ENCODE measurements at regions not wholly inside any gene's neighbourhood (a gene's known extent, or its start where the extent isn't known, plus 50 kb on each side); places are given as distances from the start of the nearest gene placed in this dataset.

- TF ChIP-seq EZH2 (IDR thresholded peaks at IDR 0.05) (no peak), POLR2AphosphoS5 (IDR thresholded peaks at IDR 0.05; ENCODE audit: borderline replicate concordance, low read depth, low read length) (no peak), FOXP2 (optimal IDR thresholded peaks at IDR 0.05; ENCODE audit: control extremely low read depth, extremely low read length, insufficient read depth) (no peak)
- DNase-seq (ENCODE audit: low read depth, low spot score), result no peak
- Histone ChIP-seq H3K9me3 (ENCODE audit: low read depth, low read length) (no peaks in the 10 kb centered on the region), H3K36me3 (ENCODE audit: insufficient read depth, low read length) (no peaks in the 10 kb centered on the region), H3K4me3 (no peak overlapping the region), H3K27ac (no peak overlapping the region), H3K9ac (ENCODE audit: insufficient read length) (no peak overlapping the region)
Observed at GRCh38 chr9:80426992-80427391, 855.2 kb downstream of the TLE4 start.

- no peak for TF ChIP-seq POLR2AphosphoS5 (IDR thresholded peaks at IDR 0.05; ENCODE audit: borderline replicate concordance, low read depth, low read length)
- DNase-seq (ENCODE audit: low read depth, low spot score), result no peak
- Histone ChIP-seq H3K27ac (no peak overlapping the region), H3K9ac (ENCODE audit: insufficient read length) (no peak overlapping the region), H3K36me3 (ENCODE audit: insufficient read depth, low read length) (no peaks in the 10 kb centered on the region), H3K4me3 (no peak overlapping the region), H3K9me3 (ENCODE audit: low read depth, low read length) (no peaks in the 10 kb centered on the region)
Observed at GRCh38 chr9:80417211-80417773, 845.5 kb downstream of the TLE4 start.

DNA sequence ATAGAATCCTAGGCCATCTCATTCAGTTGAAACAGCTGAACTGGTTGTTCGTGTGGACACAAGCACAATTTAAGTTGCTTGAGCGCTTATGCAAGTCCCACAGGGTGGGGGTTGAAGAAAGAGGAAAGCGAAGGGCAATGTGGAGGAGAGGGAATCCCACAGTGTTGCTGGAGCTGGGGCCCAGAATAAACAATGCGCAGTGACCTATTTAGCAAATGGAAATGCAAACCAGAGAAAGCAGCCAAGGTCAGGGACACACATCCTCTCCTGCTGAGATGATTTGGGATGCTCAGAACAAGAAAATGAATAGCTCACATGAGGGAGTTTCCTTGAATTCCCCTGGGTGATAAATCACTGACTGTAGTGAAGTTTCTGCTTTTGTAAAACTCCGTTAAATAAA is 838.3 kb downstream of the TLE4 start:
- DNase-seq (ENCODE audit: low read depth, low spot score), result no peak
- Histone ChIP-seq H3K9me3 (ENCODE audit: low read depth, low read length) (no peaks in the 10 kb centered on the region), H3K9ac (ENCODE audit: insufficient read length) (no peak overlapping the region), H3K36me3 (ENCODE audit: insufficient read depth, low read length) (no peaks in the 10 kb centered on the region), H3K27ac (no peak overlapping the region), H3K4me3 (no peak overlapping the region)
- no peak for TF ChIP-seq EZH2 (IDR thresholded peaks at IDR 0.05)
- no peak for TF ChIP-seq POLR2AphosphoS5 (IDR thresholded peaks at IDR 0.05; ENCODE audit: borderline replicate concordance, low read depth, low read length)
- TF ChIP-seq FOXP2 (optimal IDR thresholded peaks at IDR 0.05; ENCODE audit: control extremely low read depth, extremely low read length, insufficient read depth), result no peak

DNA sequence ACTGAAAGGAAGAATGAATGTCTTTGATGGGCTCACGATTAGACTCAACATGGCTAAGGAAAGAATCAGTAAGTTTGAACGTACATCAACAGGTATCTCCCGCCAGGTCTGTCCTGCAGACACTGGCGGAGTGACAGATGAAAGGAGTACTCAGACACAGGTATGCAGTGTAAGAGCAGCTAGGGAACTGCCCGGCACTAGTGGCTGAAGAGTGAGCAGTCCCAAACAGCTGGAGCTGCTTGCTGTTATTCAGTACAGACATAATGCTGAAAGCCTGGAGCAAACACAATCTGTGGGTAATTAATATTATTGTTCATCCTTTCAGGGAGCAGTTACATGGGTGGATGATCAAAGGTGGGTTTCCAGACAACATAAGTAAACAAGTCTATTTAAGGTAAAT is 835.5 kb downstream of the TLE4 start:
- no peak overlapping the region for H3K9ac ChIP-seq (ENCODE audit: insufficient read length)
- no peaks in the 10 kb centered on the region for H3K9me3 ChIP-seq (ENCODE audit: low read depth, low read length)
- no peak for TF ChIP-seq POLR2AphosphoS5 (IDR thresholded peaks at IDR 0.05; ENCODE audit: borderline replicate concordance, low read depth, low read length)
- no peak for TF ChIP-seq FOXP2 (optimal IDR thresholded peaks at IDR 0.05; ENCODE audit: control extremely low read depth, extremely low read length, insufficient read depth)
- no peak for TF ChIP-seq EZH2 (IDR thresholded peaks at IDR 0.05)
- no peak overlapping the region for H3K27ac ChIP-seq
- H3K4me3 ChIP-seq, result no peak overlapping the region
- no peak for DNase-seq (ENCODE audit: low read depth, low spot score)
- no peaks in the 10 kb centered on the region for H3K36me3 ChIP-seq (ENCODE audit: insufficient read depth, low read length)

GRCh38 chr9:80401243-80401642 is 829.5 kb downstream of the TLE4 start:
- H3K4me3 ChIP-seq, result no peak overlapping the region
- no peak overlapping the region for H3K9ac ChIP-seq (ENCODE audit: insufficient read length)
- H3K36me3 ChIP-seq (ENCODE audit: insufficient read depth, low read length), result no peaks in the 10 kb centered on the region
- no peak for DNase-seq (ENCODE audit: low read depth, low spot score)
- no peaks in the 10 kb centered on the region for H3K9me3 ChIP-seq (ENCODE audit: low read depth, low read length)
- H3K27ac ChIP-seq, result no peak overlapping the region
- TF ChIP-seq EZH2 (IDR thresholded peaks at IDR 0.05), result no peak
- no peak for TF ChIP-seq FOXP2 (optimal IDR thresholded peaks at IDR 0.05; ENCODE audit: control extremely low read depth, extremely low read length, insufficient read depth)
- no peak for TF ChIP-seq POLR2AphosphoS5 (IDR thresholded peaks at IDR 0.05; ENCODE audit: borderline replicate concordance, low read depth, low read length)

GRCh38 chr9:80400624-80401230 is 829.0 kb downstream of the TLE4 start:
- Histone ChIP-seq H3K9ac (ENCODE audit: insufficient read length) (no peak overlapping the region), H3K36me3 (ENCODE audit: insufficient read depth, low read length) (no peaks in the 10 kb centered on the region), H3K27ac (no peak overlapping the region), H3K4me3 (no peak overlapping the region), H3K9me3 (ENCODE audit: low read depth, low read length) (no peaks in the 10 kb centered on the region)
- TF ChIP-seq POLR2AphosphoS5 (IDR thresholded peaks at IDR 0.05; ENCODE audit: borderline replicate concordance, low read depth, low read length) (no peak), EZH2 (IDR thresholded peaks at IDR 0.05) (no peak), FOXP2 (optimal IDR thresholded peaks at IDR 0.05; ENCODE audit: control extremely low read depth, extremely low read length, insufficient read depth) (no peak)
- DNase-seq (ENCODE audit: low read depth, low spot score), result no peak

DNA sequence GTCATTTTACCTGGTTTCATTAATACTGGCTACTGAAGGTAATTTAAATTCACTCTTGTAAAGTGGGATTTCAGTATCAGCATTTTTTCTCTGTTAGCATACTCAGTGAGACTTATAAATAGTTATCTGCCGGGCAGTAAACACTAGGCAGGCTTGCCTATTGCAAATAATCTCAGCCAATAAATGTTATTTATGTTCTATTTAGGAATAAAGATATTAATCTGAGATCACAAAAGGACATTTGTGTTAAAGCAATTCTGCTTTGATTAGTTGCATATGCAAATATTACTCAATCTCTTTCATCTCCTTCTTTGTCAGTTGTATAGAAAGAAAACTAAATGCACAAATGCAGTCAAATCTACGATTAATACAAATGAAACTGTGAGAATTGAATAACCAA is 827.8 kb downstream of the TLE4 start:
- Histone ChIP-seq H3K9ac (ENCODE audit: insufficient read length) (no peak overlapping the region), H3K27ac (no peak overlapping the region), H3K4me3 (no peak overlapping the region), H3K36me3 (ENCODE audit: insufficient read depth, low read length) (no peaks in the 10 kb centered on the region), H3K9me3 (ENCODE audit: low read depth, low read length) (no peaks in the 10 kb centered on the region)
- TF ChIP-seq FOXP2 (optimal IDR thresholded peaks at IDR 0.05; ENCODE audit: control extremely low read depth, extremely low read length, insufficient read depth), result no peak
- TF ChIP-seq POLR2AphosphoS5 (IDR thresholded peaks at IDR 0.05; ENCODE audit: borderline replicate concordance, low read depth, low read length), result no peak
- no peak for TF ChIP-seq EZH2 (IDR thresholded peaks at IDR 0.05)
- DNase-seq (ENCODE audit: low read depth, low spot score), result no peak

DNA sequence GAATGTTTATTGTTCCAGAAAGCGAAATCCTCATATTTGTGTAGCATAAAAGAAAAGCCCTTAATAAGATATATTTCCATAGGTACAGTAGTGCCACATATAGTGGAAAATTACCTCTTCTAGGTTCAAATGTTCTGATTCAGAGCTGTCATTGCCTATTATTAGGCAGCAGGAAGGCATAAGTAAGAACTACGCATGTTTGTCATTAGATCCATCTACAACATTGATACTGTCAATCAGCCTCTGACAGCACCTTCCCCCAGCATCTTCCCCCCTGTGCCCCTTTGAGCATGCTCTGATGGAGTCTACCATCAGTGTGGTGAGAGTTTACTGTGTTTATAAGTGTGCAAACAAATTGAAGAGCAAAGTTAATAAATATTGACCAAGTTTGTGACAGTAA is 816.1 kb downstream of the TLE4 start:
- TF ChIP-seq EZH2 (IDR thresholded peaks at IDR 0.05) (no peak), FOXP2 (optimal IDR thresholded peaks at IDR 0.05; ENCODE audit: control extremely low read depth, extremely low read length, insufficient read depth) (no peak)
- Histone ChIP-seq H3K9ac (ENCODE audit: insufficient read length) (no peak overlapping the region), H3K36me3 (ENCODE audit: insufficient read depth, low read length) (no peaks in the 10 kb centered on the region), H3K4me3 (no peak overlapping the region), H3K9me3 (ENCODE audit: low read depth, low read length) (no peaks in the 10 kb centered on the region), H3K27ac (no peak overlapping the region)
- no peak for DNase-seq (ENCODE audit: low read depth, low spot score)

DNA sequence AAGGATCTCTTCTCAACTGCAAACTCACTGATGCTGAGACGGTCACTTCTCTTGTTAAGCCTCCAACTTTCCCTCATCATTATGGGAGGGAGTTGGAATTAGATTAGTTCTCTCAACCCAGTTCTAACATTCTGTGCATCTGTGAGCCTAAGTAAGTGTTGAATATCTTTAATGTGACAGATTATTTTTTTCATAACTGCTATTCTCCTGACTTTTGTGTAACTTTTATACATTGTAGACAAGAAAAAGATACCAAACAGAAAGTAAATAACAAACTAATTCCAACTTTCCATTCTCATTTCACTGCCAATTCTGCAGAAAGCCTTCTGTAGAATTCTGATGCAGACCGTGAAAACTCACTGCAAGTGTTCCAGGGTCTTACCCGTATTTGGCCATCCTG is 813.5 kb downstream of the TLE4 start:
- no peaks in the 10 kb centered on the region for H3K9me3 ChIP-seq (ENCODE audit: low read depth, low read length)
- TF ChIP-seq POLR2AphosphoS5 (IDR thresholded peaks at IDR 0.05; ENCODE audit: borderline replicate concordance, low read depth, low read length) (no peak), EZH2 (IDR thresholded peaks at IDR 0.05) (no peak), FOXP2 (optimal IDR thresholded peaks at IDR 0.05; ENCODE audit: control extremely low read depth, extremely low read length, insufficient read depth) (no peak)
- DNase-seq (ENCODE audit: low read depth, low spot score), result no peak

More for the DNA sequence above, 813.5 kb downstream of the TLE4 start:
- no peak overlapping the region for H3K27ac ChIP-seq
- no peak overlapping the region for H3K9ac ChIP-seq (ENCODE audit: insufficient read length)
- no peaks in the 10 kb centered on the region for H3K36me3 ChIP-seq (ENCODE audit: insufficient read depth, low read length)
- no peak overlapping the region for H3K4me3 ChIP-seq
